ENCODE measurements at regions not wholly inside any gene's neighbourhood (a gene's known extent, or its start where the extent isn't known, plus 50 kb on each side); places are given as distances from the start of the nearest gene placed in this dataset.

- H3K27ac ChIP-seq, result no peak overlapping the region
- no peak for TF ChIP-seq EZH2 (IDR thresholded peaks at IDR 0.05)
- H3K36me3 ChIP-seq (ENCODE audit: insufficient read depth, low read length), result no peaks in the 10 kb centered on the region
- no peak overlapping the region for H3K9ac ChIP-seq (ENCODE audit: insufficient read length)
- H3K4me3 ChIP-seq, result no peak overlapping the region
- no peak for DNase-seq (ENCODE audit: low read depth, low spot score)
- peaks cover 5% of the 10 kb centered on the region; the same call in 1 of the 2 replicates for H3K9me3 ChIP-seq (ENCODE audit: low read depth, low read length)
Observed at GRCh38 chr22:47543447-47543846, 781.0 kb downstream of the TBC1D22A start.

- Histone ChIP-seq H3K4me3 (no peak overlapping the region), H3K9ac (ENCODE audit: insufficient read length) (no peak overlapping the region), H3K9me3 (ENCODE audit: low read depth, low read length) (peaks cover 5% of the 10 kb centered on the region; the same call in 1 of the 2 replicates), H3K27ac (no peak overlapping the region), H3K36me3 (ENCODE audit: insufficient read depth, low read length) (no peaks in the 10 kb centered on the region)
- DNase-seq (ENCODE audit: low read depth, low spot score), result no peak
- no peak for TF ChIP-seq EZH2 (IDR thresholded peaks at IDR 0.05)
- no peak for TF ChIP-seq POLR2AphosphoS5 (IDR thresholded peaks at IDR 0.05; ENCODE audit: borderline replicate concordance, low read depth, low read length)
- no peak for TF ChIP-seq FOXP2 (optimal IDR thresholded peaks at IDR 0.05; ENCODE audit: control extremely low read depth, extremely low read length, insufficient read depth)
Observed at GRCh38 chr22:47540011-47540410, 777.6 kb downstream of the TBC1D22A start.

- peaks cover 5% of the 10 kb centered on the region; the same call in 1 of the 2 replicates for H3K9me3 ChIP-seq (ENCODE audit: low read depth, low read length)
- no peak overlapping the region for H3K4me3 ChIP-seq
- H3K27ac ChIP-seq, result no peak overlapping the region
- no peaks in the 10 kb centered on the region for H3K36me3 ChIP-seq (ENCODE audit: insufficient read depth, low read length)
- no peak for TF ChIP-seq FOXP2 (optimal IDR thresholded peaks at IDR 0.05; ENCODE audit: control extremely low read depth, extremely low read length, insufficient read depth)
- no peak for TF ChIP-seq POLR2AphosphoS5 (IDR thresholded peaks at IDR 0.05; ENCODE audit: borderline replicate concordance, low read depth, low read length)
- TF ChIP-seq EZH2 (IDR thresholded peaks at IDR 0.05), result no peak
- no peak overlapping the region for H3K9ac ChIP-seq (ENCODE audit: insufficient read length)
- no peak for DNase-seq (ENCODE audit: low read depth, low spot score)
Observed at GRCh38 chr22:47539374-47539773, 776.9 kb downstream of the TBC1D22A start.

GRCh38 chr22:47535681-47536080 is 773.2 kb downstream of the TBC1D22A start:
- no peak for TF ChIP-seq FOXP2 (optimal IDR thresholded peaks at IDR 0.05; ENCODE audit: control extremely low read depth, extremely low read length, insufficient read depth)
- TF ChIP-seq EZH2 (IDR thresholded peaks at IDR 0.05), result no peak
- no peak for TF ChIP-seq POLR2AphosphoS5 (IDR thresholded peaks at IDR 0.05; ENCODE audit: borderline replicate concordance, low read depth, low read length)
- Histone ChIP-seq H3K9ac (ENCODE audit: insufficient read length) (no peak overlapping the region), H3K36me3 (ENCODE audit: insufficient read depth, low read length) (no peaks in the 10 kb centered on the region), H3K9me3 (ENCODE audit: low read depth, low read length) (no peaks in the 10 kb centered on the region), H3K4me3 (no peak overlapping the region), H3K27ac (no peak overlapping the region)
- DNase-seq (ENCODE audit: low read depth, low spot score), result no peak

GRCh38 chr22:47534804-47535410 is 772.5 kb downstream of the TBC1D22A start:
- Histone ChIP-seq H3K36me3 (ENCODE audit: insufficient read depth, low read length) (no peaks in the 10 kb centered on the region), H3K9me3 (ENCODE audit: low read depth, low read length) (no peaks in the 10 kb centered on the region), H3K27ac (peak overlapping the region; percentile 51; the same call in 1 of the 2 replicates), H3K4me3 (no peak overlapping the region), H3K9ac (ENCODE audit: insufficient read length) (no peak overlapping the region)
- TF ChIP-seq FOXP2 (optimal IDR thresholded peaks at IDR 0.05; ENCODE audit: control extremely low read depth, extremely low read length, insufficient read depth), result no peak
- no peak for TF ChIP-seq POLR2AphosphoS5 (IDR thresholded peaks at IDR 0.05; ENCODE audit: borderline replicate concordance, low read depth, low read length)
- no peak for TF ChIP-seq EZH2 (IDR thresholded peaks at IDR 0.05)
- no peak for DNase-seq (ENCODE audit: low read depth, low spot score)

GRCh38 chr22:47533961-47534803 is 771.7 kb downstream of the TBC1D22A start:
- TF ChIP-seq POLR2AphosphoS5 (IDR thresholded peaks at IDR 0.05; ENCODE audit: borderline replicate concordance, low read depth, low read length), result no peak
- no peak for TF ChIP-seq FOXP2 (optimal IDR thresholded peaks at IDR 0.05; ENCODE audit: control extremely low read depth, extremely low read length, insufficient read depth)
- no peak for TF ChIP-seq EZH2 (IDR thresholded peaks at IDR 0.05)
- H3K9ac ChIP-seq (ENCODE audit: insufficient read length), result no peak overlapping the region
- H3K27ac ChIP-seq, result peak overlapping the region; percentile 51; the same call in 1 of the 2 replicates
- no peaks in the 10 kb centered on the region for H3K36me3 ChIP-seq (ENCODE audit: insufficient read depth, low read length)
- no peak for DNase-seq (ENCODE audit: low read depth, low spot score)
- H3K4me3 ChIP-seq, result no peak overlapping the region
- no peaks in the 10 kb centered on the region for H3K9me3 ChIP-seq (ENCODE audit: low read depth, low read length)

GRCh38 chr22:47517062-47517461 is 754.6 kb downstream of the TBC1D22A start:
- no peaks in the 10 kb centered on the region for H3K36me3 ChIP-seq (ENCODE audit: insufficient read depth, low read length)
- no peak overlapping the region for H3K4me3 ChIP-seq
- H3K27ac ChIP-seq, result no peak overlapping the region
- no peaks in the 10 kb centered on the region for H3K9me3 ChIP-seq (ENCODE audit: low read depth, low read length)
- no peak overlapping the region for H3K9ac ChIP-seq (ENCODE audit: insufficient read length)
- no peak for DNase-seq (ENCODE audit: low read depth, low spot score)
- no peak for TF ChIP-seq POLR2AphosphoS5 (IDR thresholded peaks at IDR 0.05; ENCODE audit: borderline replicate concordance, low read depth, low read length)
- no peak for TF ChIP-seq EZH2 (IDR thresholded peaks at IDR 0.05)
- no peak for TF ChIP-seq FOXP2 (optimal IDR thresholded peaks at IDR 0.05; ENCODE audit: control extremely low read depth, extremely low read length, insufficient read depth)

GRCh38 chr22:47515384-47516125 is 753.1 kb downstream of the TBC1D22A start:
- no peak for DNase-seq (ENCODE audit: low read depth, low spot score)
- Histone ChIP-seq H3K4me3 (no peak overlapping the region), H3K27ac (no peak overlapping the region), H3K36me3 (ENCODE audit: insufficient read depth, low read length) (no peaks in the 10 kb centered on the region), H3K9me3 (ENCODE audit: low read depth, low read length) (no peaks in the 10 kb centered on the region), H3K9ac (ENCODE audit: insufficient read length) (no peak overlapping the region)
- no peak for TF ChIP-seq FOXP2 (optimal IDR thresholded peaks at IDR 0.05; ENCODE audit: control extremely low read depth, extremely low read length, insufficient read depth)
- no peak for TF ChIP-seq EZH2 (IDR thresholded peaks at IDR 0.05)
- TF ChIP-seq POLR2AphosphoS5 (IDR thresholded peaks at IDR 0.05; ENCODE audit: borderline replicate concordance, low read depth, low read length), result no peak
